HG02678 (cell line): ENCODE measurements at regions not wholly inside any gene's neighbourhood (a gene's known extent, or its start where the extent isn't known, plus 50 kb on each side); places are given as distances from the start of the nearest gene placed in this dataset.

Experiments
- ATAC-seq: cut with Tn5 transposase; IDR thresholded peaks from one replicate; pipeline ENCODE4 v1.9.1; 2021; ENCODE audit warnings: mild to moderate bottlenecking, moderate library complexity; ENCODE audit not compliant: unreplicated experiment

GRCh38 chr6:114404339-114404955, 61.6 kb upstream of the HS3ST5 start:
- no peak for ATAC-seq

GRCh38 chr6:114403858-114404257, 61.0 kb upstream of the HS3ST5 start:
- no peak for ATAC-seq

GRCh38 chr6:114398481-114398880, 55.7 kb upstream of the HS3ST5 start:
- no peak for ATAC-seq
